PFSK-1 (cell line): ENCODE measurements at regions not wholly inside any gene's neighbourhood (a gene's known extent, or its start where the extent isn't known, plus 50 kb on each side); places are given as distances from the start of the nearest gene placed in this dataset.

Source experiments
- POLR2AphosphoS5 ChIP-seq: IDR thresholded peaks from 2 replicates; pipeline ENCODE4 v1.6.1; 2012; ENCODE audit warnings: low read depth, mild to moderate bottlenecking, control low read depth, low read length, moderate library complexity

DNA sequence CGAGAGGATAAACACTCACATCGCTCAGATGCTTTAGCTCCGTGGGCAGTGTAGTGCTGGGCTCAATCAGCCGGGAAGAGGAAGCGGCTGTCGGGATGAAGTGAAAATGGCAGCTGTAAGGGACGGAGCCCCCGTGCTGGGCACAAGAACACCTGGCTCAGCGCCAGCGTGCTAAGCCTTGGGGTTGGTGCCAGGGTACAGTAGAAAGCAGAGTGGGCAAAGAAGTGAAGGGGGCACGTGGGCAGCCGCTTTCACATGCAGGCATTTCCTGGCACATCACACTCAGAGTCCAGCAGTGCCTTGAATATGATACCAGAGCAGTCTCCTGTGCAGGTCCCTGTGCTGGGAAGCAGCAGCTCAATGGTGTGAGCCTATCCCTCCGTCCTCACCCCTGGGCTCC lies 51.1 kb upstream of the FOXF1 start:
- no peak for TF ChIP-seq POLR2AphosphoS5
